ENCODE measurements at regions not wholly inside any gene's neighbourhood (a gene's known extent, or its start where the extent isn't known, plus 50 kb on each side); places are given as distances from the start of the nearest gene placed in this dataset.

GRCh38 chr3:110139048-110139447 lies 801.7 kb upstream of the DPPA4 start:
- H3K4me3 ChIP-seq (replicated peaks; ENCODE audit: insufficient read depth, low read length), result no peak overlapping the region
- DNase-seq (ENCODE audit: low read depth in 1 of 2, low spot score in 1 of 2), result no peak

GRCh38 chr3:110139821-110140220 lies 802.5 kb upstream of the DPPA4 start:
- no peaks in the 10 kb centered on the region for H3K27me3 ChIP-seq (ENCODE audit: insufficient read depth, poor library complexity, severe bottlenecking)
- H3K4me3 ChIP-seq (replicated peaks; ENCODE audit: insufficient read depth, low read length), result no peak overlapping the region
- DNase-seq (ENCODE audit: low read depth in 1 of 2, low spot score in 1 of 2), result no peak
- no peak for TF ChIP-seq POLR2AphosphoS5 (IDR thresholded peaks at IDR 0.05; ENCODE audit: low read depth)
- TF ChIP-seq SPI1 (IDR thresholded peaks at IDR 0.05; ENCODE audit: borderline replicate concordance, low read depth), result no peak
- TF ChIP-seq REST (IDR thresholded peaks at IDR 0.05; ENCODE audit: insufficient replicate concordance, low read depth), result no peak
- no peak for TF ChIP-seq GABPA (IDR thresholded peaks at IDR 0.05; ENCODE audit: low read depth)
- H3K27ac ChIP-seq (replicated peaks), result no peak overlapping the region

More at GRCh38 chr3:110139048-110139447, 801.7 kb upstream of the DPPA4 start:
- TF ChIP-seq CTCF (IDR thresholded peaks at IDR 0.05; ENCODE audit: insufficient read depth, low read length) (no peak), REST (IDR thresholded peaks at IDR 0.05; ENCODE audit: insufficient replicate concordance, low read depth) (no peak), POLR2AphosphoS5 (IDR thresholded peaks at IDR 0.05; ENCODE audit: low read depth) (no peak), SPI1 (IDR thresholded peaks at IDR 0.05; ENCODE audit: borderline replicate concordance, low read depth) (no peak), GABPA (IDR thresholded peaks at IDR 0.05; ENCODE audit: low read depth) (no peak)
- Histone ChIP-seq H3K27me3 (ENCODE audit: insufficient read depth, poor library complexity, severe bottlenecking) (no peaks in the 10 kb centered on the region), H3K27ac (replicated peaks) (no peak overlapping the region)

GRCh38 chr3:110149763-110150162 lies 812.4 kb upstream of the DPPA4 start:
- no peak for DNase-seq (ENCODE audit: low read depth in 1 of 2, low spot score in 1 of 2)
- no peak overlapping the region for H3K27ac ChIP-seq (replicated peaks)
- no peak overlapping the region for H3K4me3 ChIP-seq (replicated peaks; ENCODE audit: insufficient read depth, low read length)
- TF ChIP-seq CTCF (IDR thresholded peaks at IDR 0.05; ENCODE audit: insufficient read depth, low read length), result no peak
- TF ChIP-seq POLR2AphosphoS5 (IDR thresholded peaks at IDR 0.05; ENCODE audit: low read depth), result no peak
- no peaks in the 10 kb centered on the region for H3K27me3 ChIP-seq (ENCODE audit: insufficient read depth, poor library complexity, severe bottlenecking)

GRCh38 chr3:110157221-110157620 lies 819.9 kb upstream of the DPPA4 start:
- Histone ChIP-seq H3K27me3 (ENCODE audit: insufficient read depth, poor library complexity, severe bottlenecking) (no peaks in the 10 kb centered on the region), H3K27ac (replicated peaks) (no peak overlapping the region), H3K4me3 (replicated peaks; ENCODE audit: insufficient read depth, low read length) (no peak overlapping the region)
- TF ChIP-seq REST (IDR thresholded peaks at IDR 0.05; ENCODE audit: insufficient replicate concordance, low read depth), result no peak
- TF ChIP-seq GABPA (IDR thresholded peaks at IDR 0.05; ENCODE audit: low read depth), result no peak
- no peak for TF ChIP-seq POLR2AphosphoS5 (IDR thresholded peaks at IDR 0.05; ENCODE audit: low read depth)
- no peak for DNase-seq (ENCODE audit: low read depth in 1 of 2, low spot score in 1 of 2)
